22Rv1 (cell line): ENCODE measurements at regions not wholly inside any gene's neighbourhood (a gene's known extent, or its start where the extent isn't known, plus 50 kb on each side); places are given as distances from the start of the nearest gene placed in this dataset.

ENCODE experiments used
- H3K27ac ChIP-seq: fragments of 450-650 bp; 2 replicates; pipeline ENCODE4 v1.5.1; 2017
- ZFX ChIP-seq: fragments of 450-650 bp; IDR thresholded peaks from 2 replicates; pipeline ENCODE4 v1.6.1; 2017; ENCODE audit warnings: antibody characterized with exemption, borderline replicate concordance
- TF ChIP-seq, protein P1 (sequence below): fragments of 450-650 bp; IDR thresholded peaks from 2 replicates; pipeline ENCODE4 v1.5.1; 2017; ENCODE audit warnings: mild to moderate bottlenecking

DNA sequence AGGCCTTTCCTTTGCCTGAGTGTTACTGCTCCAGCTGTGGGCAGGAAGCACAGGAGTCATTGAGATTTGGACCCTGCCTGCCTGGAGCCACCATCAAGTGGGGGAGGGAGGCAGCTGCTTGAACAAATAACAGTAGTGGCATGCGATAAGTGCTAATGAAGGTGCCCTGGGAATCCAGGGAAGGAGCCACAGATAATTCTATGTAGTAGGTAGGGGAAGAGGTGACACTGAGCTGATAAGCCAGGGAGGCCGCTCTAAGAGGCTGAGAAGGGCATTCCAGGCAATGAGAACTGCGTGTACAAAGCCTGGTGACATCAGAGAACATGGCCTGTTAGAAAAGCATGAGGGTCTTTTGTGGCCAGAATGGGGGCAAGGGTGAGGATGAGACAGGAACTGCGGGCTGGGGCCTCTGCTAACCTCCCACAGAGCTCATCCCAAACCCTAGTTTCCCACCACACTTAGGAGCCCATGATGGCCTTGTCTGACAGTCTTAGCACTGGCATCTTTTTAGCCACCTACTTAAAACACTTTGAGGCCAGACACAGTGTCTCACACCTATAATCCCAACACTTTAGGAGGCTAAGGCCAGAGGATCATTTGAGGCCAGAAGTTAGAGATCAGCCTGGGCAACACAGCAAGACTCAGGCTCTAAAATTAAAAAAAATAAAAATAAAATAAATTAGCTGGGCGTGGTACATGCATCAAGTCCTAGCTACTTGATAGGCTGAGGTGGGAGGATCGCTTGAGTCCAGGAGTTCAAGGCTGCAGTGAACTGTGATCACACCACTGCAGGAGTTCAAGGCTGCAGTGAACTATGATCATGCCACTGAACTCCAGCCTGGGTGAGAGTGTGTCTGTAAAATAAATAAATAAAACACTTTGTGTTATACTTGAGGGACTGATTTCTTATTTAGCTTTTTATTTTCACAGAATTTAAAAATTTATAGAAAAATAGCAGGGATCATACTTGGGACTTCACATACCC is 58.9 kb downstream of the TET3 start:
- no peak overlapping the region for H3K27ac ChIP-seq
- TF ChIP-seq ZFX = no peak
- TF ChIP-seq, protein P1, sequence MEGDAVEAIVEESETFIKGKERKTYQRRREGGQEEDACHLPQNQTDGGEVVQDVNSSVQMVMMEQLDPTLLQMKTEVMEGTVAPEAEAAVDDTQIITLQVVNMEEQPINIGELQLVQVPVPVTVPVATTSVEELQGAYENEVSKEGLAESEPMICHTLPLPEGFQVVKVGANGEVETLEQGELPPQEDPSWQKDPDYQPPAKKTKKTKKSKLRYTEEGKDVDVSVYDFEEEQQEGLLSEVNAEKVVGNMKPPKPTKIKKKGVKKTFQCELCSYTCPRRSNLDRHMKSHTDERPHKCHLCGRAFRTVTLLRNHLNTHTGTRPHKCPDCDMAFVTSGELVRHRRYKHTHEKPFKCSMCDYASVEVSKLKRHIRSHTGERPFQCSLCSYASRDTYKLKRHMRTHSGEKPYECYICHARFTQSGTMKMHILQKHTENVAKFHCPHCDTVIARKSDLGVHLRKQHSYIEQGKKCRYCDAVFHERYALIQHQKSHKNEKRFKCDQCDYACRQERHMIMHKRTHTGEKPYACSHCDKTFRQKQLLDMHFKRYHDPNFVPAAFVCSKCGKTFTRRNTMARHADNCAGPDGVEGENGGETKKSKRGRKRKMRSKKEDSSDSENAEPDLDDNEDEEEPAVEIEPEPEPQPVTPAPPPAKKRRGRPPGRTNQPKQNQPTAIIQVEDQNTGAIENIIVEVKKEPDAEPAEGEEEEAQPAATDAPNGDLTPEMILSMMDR = no peak

DNA sequence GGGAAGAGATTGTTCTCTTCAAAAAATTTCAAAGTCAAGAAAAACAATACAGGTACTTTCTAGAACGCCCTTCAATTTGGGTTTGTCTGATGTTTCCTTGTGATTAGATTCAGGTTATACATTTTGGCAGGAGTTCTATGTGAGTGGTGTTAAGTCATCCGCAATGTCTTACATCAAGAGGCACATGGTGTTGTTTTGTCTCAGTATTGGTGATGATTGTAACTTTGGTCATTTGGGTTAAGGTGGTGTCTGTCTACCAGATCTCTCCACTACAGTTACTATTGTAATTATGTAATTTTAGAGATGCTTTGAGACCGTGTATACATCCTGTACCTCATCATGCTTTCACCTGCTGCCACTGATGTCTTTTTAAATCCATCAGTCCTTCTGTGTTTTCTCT is 60.3 kb downstream of the TET3 start:
- no peak overlapping the region for H3K27ac ChIP-seq
- no peak for TF ChIP-seq ZFX
- TF ChIP-seq, protein P1 = no peak

DNA sequence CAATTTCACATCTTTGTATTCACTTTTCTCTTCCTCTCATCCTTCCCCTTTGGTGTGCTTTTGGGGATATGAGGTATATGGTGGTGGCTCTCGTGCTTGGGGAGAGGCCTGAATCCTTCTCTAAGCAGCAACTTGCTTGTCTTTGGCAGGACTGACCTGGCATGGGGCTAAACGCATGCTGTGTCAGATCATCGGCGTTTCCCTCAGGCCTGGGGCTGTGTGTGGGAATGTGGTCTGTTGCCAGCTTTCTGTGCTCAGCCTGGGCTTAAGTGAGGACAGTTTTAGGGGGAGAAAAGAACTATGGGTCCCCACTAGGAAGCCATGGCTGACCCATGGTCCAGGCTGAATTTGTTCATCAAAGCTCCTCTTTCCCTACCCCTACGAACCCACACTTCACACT is 60.7 kb downstream of the TET3 start:
- TF ChIP-seq, protein P1 = no peak
- no peak for TF ChIP-seq ZFX

DNA sequence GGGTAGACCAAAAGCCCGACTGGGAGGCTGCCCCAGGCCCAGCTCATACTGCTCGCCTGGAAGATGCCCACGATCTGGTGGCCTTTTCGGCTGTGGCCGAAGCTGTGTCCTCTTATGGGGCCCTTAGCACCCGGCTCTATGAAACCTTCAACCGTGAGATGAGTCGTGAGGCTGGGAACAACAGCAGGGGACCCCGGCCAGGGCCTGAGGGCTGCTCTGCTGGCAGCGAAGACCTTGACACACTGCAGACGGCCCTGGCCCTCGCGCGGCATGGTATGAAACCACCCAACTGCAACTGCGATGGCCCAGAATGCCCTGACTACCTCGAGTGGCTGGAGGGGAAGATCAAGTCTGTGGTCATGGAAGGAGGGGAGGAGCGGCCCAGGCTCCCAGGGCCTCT is 61.7 kb downstream of the TET3 start:
- no peak overlapping the region for H3K27ac ChIP-seq
- TF ChIP-seq, protein P1 = no peak
- no peak for TF ChIP-seq ZFX

More for the DNA sequence above, 60.7 kb downstream of the TET3 start:
- no peak overlapping the region for H3K27ac ChIP-seq

DNA sequence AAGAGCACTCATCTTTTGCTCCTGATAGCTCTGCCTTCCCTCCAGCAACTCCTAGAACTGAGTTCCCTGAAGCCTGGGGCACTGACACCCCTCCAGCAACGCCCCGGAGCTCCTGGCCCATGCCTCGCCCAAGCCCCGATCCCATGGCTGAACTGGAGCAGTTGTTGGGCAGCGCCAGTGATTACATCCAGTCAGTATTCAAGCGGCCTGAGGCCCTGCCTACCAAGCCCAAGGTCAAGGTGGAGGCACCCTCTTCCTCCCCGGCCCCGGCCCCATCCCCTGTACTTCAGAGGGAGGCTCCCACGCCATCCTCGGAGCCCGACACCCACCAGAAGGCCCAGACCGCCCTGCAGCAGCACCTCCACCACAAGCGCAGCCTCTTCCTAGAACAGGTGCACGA is 62.4 kb downstream of the TET3 start:
- H3K27ac ChIP-seq = no peak overlapping the region
- TF ChIP-seq, protein P1 = no peak
- TF ChIP-seq ZFX = no peak

DNA sequence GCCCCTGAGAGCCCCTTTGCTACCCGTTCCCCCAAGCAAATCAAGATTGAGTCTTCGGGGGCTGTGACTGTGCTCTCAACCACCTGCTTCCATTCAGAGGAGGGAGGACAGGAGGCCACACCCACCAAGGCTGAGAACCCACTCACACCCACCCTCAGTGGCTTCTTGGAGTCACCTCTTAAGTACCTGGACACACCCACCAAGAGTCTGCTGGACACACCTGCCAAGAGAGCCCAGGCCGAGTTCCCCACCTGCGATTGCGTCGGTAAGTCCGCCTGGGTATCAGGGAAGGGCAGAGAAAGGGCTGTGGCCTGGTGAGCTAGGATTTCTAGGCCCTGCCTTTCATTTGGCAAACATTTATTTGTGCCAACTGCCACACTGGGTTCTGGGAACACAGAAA is 63.4 kb downstream of the TET3 start:
- TF ChIP-seq ZFX = no peak
- TF ChIP-seq, protein P1 = no peak
- H3K27ac ChIP-seq = no peak overlapping the region

- H3K27ac ChIP-seq = no peak overlapping the region
- TF ChIP-seq ZFX = no peak
- TF ChIP-seq, protein P1 = no peak
Observed at GRCh38 chr2:74048843-74049519, 64.3 kb downstream of the TET3 start.
